Uterus (tissue), 2 donors: ENCODE measurements at regions not wholly inside any gene's neighbourhood (a gene's known extent, or its start where the extent isn't known, plus 50 kb on each side); places are given as distances from the start of the nearest gene placed in this dataset.

Source experiments
- CTCF ChIP-seq, 4 experiments: fragments of 200-600 bp in 2 of 4; fragments of 450-650 bp in 2 of 4; sonication (generic) in 2 of 4; IDR thresholded peaks; one replicate each; pipeline ENCODE4 v1.5.1; 2016 to 2019; ENCODE audit warnings: antibody characterized with exemption in 4 of 4, mild to moderate bottlenecking in 2 of 4, moderate library complexity in 1 of 4
- POLR2A ChIP-seq, 2 donors: fragments of 450-650 bp; IDR thresholded peaks; one replicate each; pipeline ENCODE4 v1.6.1; 2016; ENCODE audit warnings: antibody characterized with exemption in 2 of 2, mild to moderate bottlenecking in 1 of 2, moderate library complexity in 1 of 2

GRCh38 chr1:209397371-209397770, 186.1 kb upstream of the CAMK1G start:
- TF ChIP-seq CTCF (IDR thresholded peaks at IDR 0.05) (no peak), POLR2A (IDR thresholded peaks at IDR 0.05) (no peak)
